Stromal cell of bone marrow (primary cell): ENCODE measurements at regions not wholly inside any gene's neighbourhood (a gene's known extent, or its start where the extent isn't known, plus 50 kb on each side); places are given as distances from the start of the nearest gene placed in this dataset.

Experiments
- DNase-seq: peaks from one replicate; pipeline ENCODE4 v3.0.0-alpha.2; 2012; ENCODE audit warnings: low read depth

- no peak for DNase-seq
These were observed 92.8 kb upstream of the DCBLD2 start for GRCh38 chr3:98994128-98994762.

- no peak for DNase-seq
These were observed 89.9 kb upstream of the DCBLD2 start for GRCh38 chr3:98991393-98991792.

GRCh38 chr3:98990657-98991056 lies 89.2 kb upstream of the DCBLD2 start:
- no peak for DNase-seq

- peak; percentile 66 for DNase-seq
These were observed 84.6 kb upstream of the DCBLD2 start for GRCh38 chr3:98986073-98986472.

GRCh38 chr3:98985431-98985830 lies 83.9 kb upstream of the DCBLD2 start:
- DNase-seq: no peak

GRCh38 chr3:98984024-98984423 lies 82.5 kb upstream of the DCBLD2 start:
- no peak for DNase-seq

- no peak for DNase-seq
These were observed 80.9 kb upstream of the DCBLD2 start for GRCh38 chr3:98982351-98982750.

- no peak for DNase-seq
These were observed 79.6 kb upstream of the DCBLD2 start for GRCh38 chr3:98980915-98981596.

- no peak for DNase-seq
These were observed 77.8 kb upstream of the DCBLD2 start for GRCh38 chr3:98979296-98979695.

GRCh38 chr3:98978068-98978811 lies 76.7 kb upstream of the DCBLD2 start:
- DNase-seq: no peak

- peak; percentile 83 for DNase-seq
These were observed 76.0 kb upstream of the DCBLD2 start for GRCh38 chr3:98977520-98977919.

- DNase-seq: no peak
These were observed 72.9 kb upstream of the DCBLD2 start for GRCh38 chr3:98974442-98974841.

- no peak for DNase-seq
These were observed 71.2 kb upstream of the DCBLD2 start for GRCh38 chr3:98972720-98973119.

- peak; percentile 94 for DNase-seq
These were observed 70.7 kb upstream of the DCBLD2 start for GRCh38 chr3:98972155-98972554.

GRCh38 chr3:98971169-98971681 lies 69.7 kb upstream of the DCBLD2 start:
- peak; percentile 74 for DNase-seq

- DNase-seq: no peak
These were observed 67.8 kb upstream of the DCBLD2 start for GRCh38 chr3:98969295-98969694.

GRCh38 chr3:98968824-98969223 lies 67.3 kb upstream of the DCBLD2 start:
- DNase-seq: no peak

- no peak for DNase-seq
These were observed 66.9 kb upstream of the DCBLD2 start for GRCh38 chr3:98968347-98968746.

- DNase-seq: no peak
These were observed 66.3 kb upstream of the DCBLD2 start for GRCh38 chr3:98967758-98968157.

- DNase-seq: no peak
These were observed 65.5 kb upstream of the DCBLD2 start for GRCh38 chr3:98966862-98967546.

- no peak for DNase-seq
These were observed 64.9 kb upstream of the DCBLD2 start for GRCh38 chr3:98966434-98966833.

GRCh38 chr3:98964784-98965183 lies 63.3 kb upstream of the DCBLD2 start:
- DNase-seq: no peak
